MM.1S (cell line): ENCODE measurements at regions not wholly inside any gene's neighbourhood (a gene's known extent, or its start where the extent isn't known, plus 50 kb on each side); places are given as distances from the start of the nearest gene placed in this dataset.

Experiments used
- DNase-seq: peaks from one replicate; pipeline ENCODE4 v3.0.0-alpha.2; 2015
- H2AFZ ChIP-seq: fragments of 300-600 bp; sonication (generic); 2 replicates; pipeline ENCODE4 v1.6.0; 2016; ENCODE audit warnings: antibody characterized with exemption, low read length
- H3F3A ChIP-seq: fragments of 300-600 bp; sonication (generic); 2 replicates; pipeline ENCODE4 v1.6.1; 2016; ENCODE audit warnings: mild to moderate bottlenecking, antibody characterized with exemption, low read length, moderate library complexity, mixed read lengths; ENCODE audit not compliant: insufficient read depth
- H3K27ac ChIP-seq: fragments of 300-600 bp; sonication (generic); 2 replicates; pipeline ENCODE4 v1.5.1; 2016; ENCODE audit warnings: mild to moderate bottlenecking, low read length
- H3K27me3 ChIP-seq: fragments of 300-600 bp; sonication (generic); replicated peaks from 2 replicates; pipeline ENCODE4 v1.6.0; 2016; ENCODE audit warnings: low read length; ENCODE audit not compliant: insufficient read depth
- H3K36me3 ChIP-seq: fragments of 300-600 bp; sonication (generic); replicated peaks from 2 replicates; pipeline ENCODE4 v1.6.1; 2016; ENCODE audit warnings: mild to moderate bottlenecking, low read length, mixed read lengths; ENCODE audit not compliant: insufficient read depth
- H3K4me1 ChIP-seq: fragments of 300-600 bp; sonication (generic); 2 replicates; pipeline ENCODE4 v1.6.1; 2016; ENCODE audit warnings: low read length, mixed read lengths
- H3K4me2 ChIP-seq: fragments of 300-600 bp; sonication (generic); 2 replicates; pipeline ENCODE4 v1.6.0; 2016; ENCODE audit warnings: low read depth, low read length
- H3K4me3 ChIP-seq: fragments of 300-600 bp; sonication (generic); 2 replicates; pipeline ENCODE4 v1.5.1; 2016; ENCODE audit warnings: low read length, mixed read lengths
- H3K79me2 ChIP-seq: fragments of 300-600 bp; sonication (generic); 2 replicates; pipeline ENCODE4 v1.6.1; 2016; ENCODE audit warnings: mixed run types, low read length, mixed read lengths
- H3K9ac ChIP-seq: fragments of 300-600 bp; sonication (generic); 2 replicates; pipeline ENCODE4 v1.6.1; 2016; ENCODE audit warnings: low read length, mixed read lengths
- H3K9me2 ChIP-seq: fragments of 300-600 bp; sonication (generic); replicated peaks from 2 replicates; pipeline ENCODE4 v1.6.1; 2016; ENCODE audit warnings: mild to moderate bottlenecking, low read length, mixed read lengths; ENCODE audit not compliant: insufficient read depth
- H3K9me3 ChIP-seq: fragments of 300-600 bp; sonication (generic); replicated peaks from 2 replicates; pipeline ENCODE4 v1.6.1; 2016; ENCODE audit warnings: mild to moderate bottlenecking, low read length, mixed read lengths; ENCODE audit not compliant: insufficient read depth
- H4K20me1 ChIP-seq: fragments of 300-600 bp; sonication (generic); 2 replicates; pipeline ENCODE4 v1.6.1; 2016; ENCODE audit warnings: mild to moderate bottlenecking, low read length, moderate library complexity, mixed read lengths; ENCODE audit not compliant: insufficient read depth
- EZH2 ChIP-seq: fragments of 300-600 bp; sonication (generic); optimal IDR thresholded peaks from 2 replicates; pipeline ENCODE3; 2017; ENCODE audit warnings: low read depth, mild to moderate bottlenecking, antibody characterized with exemption, low read length, mixed read lengths
- EZH2phosphoT487 ChIP-seq: fragments of 300-600 bp; sonication (generic); IDR thresholded peaks from 2 replicates; pipeline ENCODE4 v1.6.1; 2018; ENCODE audit warnings: antibody characterized with exemption, low read length
- TF ChIP-seq, protein P1 (sequence below): fragments of 300-600 bp; sonication (generic); IDR thresholded peaks from 2 replicates; pipeline ENCODE4 v1.5.1; 2016; ENCODE audit warnings: antibody characterized with exemption, low read length, mixed read lengths

DNA sequence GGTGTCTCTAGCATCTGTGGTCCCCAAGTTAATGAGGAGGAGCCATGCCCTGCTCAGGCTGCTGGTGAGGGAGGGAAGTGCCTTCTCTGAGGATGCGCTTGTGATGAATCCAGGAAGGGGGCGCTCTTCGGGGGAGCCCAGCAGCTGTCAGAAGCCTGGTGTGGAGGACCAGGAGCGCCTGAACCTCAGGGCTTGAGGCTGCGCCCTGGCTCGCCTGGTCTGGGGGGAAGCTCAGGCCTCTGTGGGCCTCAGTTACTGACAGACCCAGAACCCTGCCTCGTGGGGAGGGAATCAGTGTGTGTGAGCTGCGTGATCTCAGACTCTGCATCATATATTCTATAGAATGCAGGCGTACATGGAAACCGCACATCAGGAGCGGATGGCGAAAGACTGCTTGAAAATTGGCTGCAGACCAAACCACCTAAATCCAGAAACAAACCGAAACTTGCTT is 126.1 kb downstream of the SEC14L1 start:
- no peaks in the 10 kb centered on the region for H3K27me3 ChIP-seq
- no peak overlapping the region for H3K27ac ChIP-seq
- no peaks in the 10 kb centered on the region for H3K9me2 ChIP-seq
- no peaks in the 10 kb centered on the region for H3K79me2 ChIP-seq
- H3K36me3 ChIP-seq = no peaks in the 10 kb centered on the region
- no peak overlapping the region for H3K4me2 ChIP-seq
- H3K4me1 ChIP-seq = no peaks in the 10 kb centered on the region
- H3K9me3 ChIP-seq = no peaks in the 10 kb centered on the region
- TF ChIP-seq, protein P1, sequence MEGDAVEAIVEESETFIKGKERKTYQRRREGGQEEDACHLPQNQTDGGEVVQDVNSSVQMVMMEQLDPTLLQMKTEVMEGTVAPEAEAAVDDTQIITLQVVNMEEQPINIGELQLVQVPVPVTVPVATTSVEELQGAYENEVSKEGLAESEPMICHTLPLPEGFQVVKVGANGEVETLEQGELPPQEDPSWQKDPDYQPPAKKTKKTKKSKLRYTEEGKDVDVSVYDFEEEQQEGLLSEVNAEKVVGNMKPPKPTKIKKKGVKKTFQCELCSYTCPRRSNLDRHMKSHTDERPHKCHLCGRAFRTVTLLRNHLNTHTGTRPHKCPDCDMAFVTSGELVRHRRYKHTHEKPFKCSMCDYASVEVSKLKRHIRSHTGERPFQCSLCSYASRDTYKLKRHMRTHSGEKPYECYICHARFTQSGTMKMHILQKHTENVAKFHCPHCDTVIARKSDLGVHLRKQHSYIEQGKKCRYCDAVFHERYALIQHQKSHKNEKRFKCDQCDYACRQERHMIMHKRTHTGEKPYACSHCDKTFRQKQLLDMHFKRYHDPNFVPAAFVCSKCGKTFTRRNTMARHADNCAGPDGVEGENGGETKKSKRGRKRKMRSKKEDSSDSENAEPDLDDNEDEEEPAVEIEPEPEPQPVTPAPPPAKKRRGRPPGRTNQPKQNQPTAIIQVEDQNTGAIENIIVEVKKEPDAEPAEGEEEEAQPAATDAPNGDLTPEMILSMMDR = peak; percentile 33
- TF ChIP-seq EZH2phosphoT487 (no peak), EZH2 (no peak)
- no peaks in the 10 kb centered on the region for H3F3A ChIP-seq
- no peak overlapping the region for H2AFZ ChIP-seq
- DNase-seq = no peak
- no peak overlapping the region for H3K9ac ChIP-seq
- H4K20me1 ChIP-seq = no peaks in the 10 kb centered on the region
- no peak overlapping the region for H3K4me3 ChIP-seq

DNA sequence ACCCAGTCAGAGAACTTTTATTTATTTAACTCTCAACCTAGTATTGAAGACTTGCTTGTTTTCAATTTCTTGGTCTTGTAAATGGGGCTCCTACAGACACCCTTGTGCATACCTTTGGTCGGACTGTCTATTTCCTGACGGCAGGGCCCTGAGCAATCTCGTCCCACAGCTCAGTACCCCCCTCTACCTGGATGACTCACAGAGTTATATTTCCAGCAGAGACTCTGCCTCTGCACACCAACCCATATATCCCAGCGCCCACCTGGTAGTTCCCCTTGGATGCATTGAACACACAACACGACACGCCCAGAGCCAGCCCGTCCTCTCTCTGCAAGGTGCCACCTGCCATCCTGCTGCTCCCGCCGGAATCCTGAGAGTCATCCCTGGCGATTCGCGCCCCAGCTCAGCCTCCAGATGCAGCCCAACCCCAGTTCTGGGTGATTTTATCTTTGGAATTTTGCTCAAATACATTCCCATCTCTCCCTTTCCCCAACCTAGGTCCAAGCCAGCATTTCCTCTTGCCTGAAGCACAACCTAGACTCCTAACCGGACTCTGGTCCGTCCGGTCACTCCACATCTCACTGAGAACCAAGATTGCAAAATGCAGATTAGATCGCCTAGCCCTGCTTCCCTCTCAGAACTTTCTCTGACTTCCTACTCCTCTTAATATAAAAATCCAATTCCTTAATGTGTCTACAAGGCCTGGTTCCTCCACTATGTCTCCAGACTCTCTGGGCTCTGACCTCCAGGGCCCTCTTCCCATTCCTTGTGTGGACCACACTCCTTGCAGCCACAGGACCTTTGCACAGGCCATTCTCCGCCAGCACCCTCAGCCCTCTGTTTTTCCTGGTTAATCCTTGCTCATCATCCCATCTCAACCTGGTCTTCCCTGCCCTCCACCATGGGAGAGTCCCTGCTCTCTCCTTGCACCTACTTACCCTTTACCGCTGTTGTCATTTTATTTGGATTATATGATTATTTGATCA is 129.2 kb downstream of the SEC14L1 start:
- Histone ChIP-seq H3K9me3 (no peaks in the 10 kb centered on the region), H4K20me1 (no peaks in the 10 kb centered on the region), H3K27ac (no peak overlapping the region), H3K27me3 (no peaks in the 10 kb centered on the region), H3F3A (no peaks in the 10 kb centered on the region), H3K4me3 (no peak overlapping the region), H3K36me3 (no peaks in the 10 kb centered on the region), H2AFZ (no peak overlapping the region), H3K4me2 (no peak overlapping the region), H3K9me2 (no peaks in the 10 kb centered on the region), H3K79me2 (no peaks in the 10 kb centered on the region), H3K9ac (no peak overlapping the region), H3K4me1 (no peaks in the 10 kb centered on the region)
- DNase-seq = no peak
- TF ChIP-seq EZH2phosphoT487 (no peak), EZH2 (no peak)
- TF ChIP-seq, protein P1 = no peak

DNA sequence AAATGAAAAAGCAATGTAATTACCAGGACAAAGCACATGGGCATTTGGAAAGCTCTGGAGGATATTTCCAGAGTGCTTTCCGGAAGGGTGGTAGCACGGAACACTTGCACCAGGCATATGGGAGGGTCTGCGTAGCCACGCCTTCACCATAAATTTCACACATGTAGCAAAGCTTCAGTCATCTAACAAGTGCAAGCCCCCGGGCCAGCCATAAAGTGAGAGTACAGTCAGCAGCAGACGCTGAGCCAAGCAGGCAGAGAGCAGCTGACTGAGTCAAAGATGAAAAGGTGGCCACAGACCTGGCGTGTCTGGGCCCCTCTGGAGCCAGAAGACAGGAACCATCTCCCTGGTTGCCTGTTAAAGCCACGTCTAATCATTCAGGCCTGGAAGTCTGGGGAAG is 130.6 kb downstream of the SEC14L1 start:
- no peak overlapping the region for H3K4me2 ChIP-seq
- no peaks in the 10 kb centered on the region for H3K9me2 ChIP-seq
- TF ChIP-seq, protein P1 = no peak
- TF ChIP-seq EZH2phosphoT487 = no peak
- TF ChIP-seq EZH2 = no peak
- H3K79me2 ChIP-seq = no peaks in the 10 kb centered on the region
- H3K9me3 ChIP-seq = no peaks in the 10 kb centered on the region
- DNase-seq = no peak
- H3F3A ChIP-seq = no peaks in the 10 kb centered on the region
- H3K9ac ChIP-seq = no peak overlapping the region
- no peaks in the 10 kb centered on the region for H4K20me1 ChIP-seq
- H3K4me1 ChIP-seq = no peaks in the 10 kb centered on the region
- H3K36me3 ChIP-seq = no peaks in the 10 kb centered on the region
- H3K27ac ChIP-seq = no peak overlapping the region
- H3K4me3 ChIP-seq = no peak overlapping the region
- peaks cover 7% of the 10 kb centered on the region for H3K27me3 ChIP-seq
- H2AFZ ChIP-seq = no peak overlapping the region
